HFFc6 (cell line): ENCODE measurements at regions not wholly inside any gene's neighbourhood (a gene's known extent, or its start where the extent isn't known, plus 50 kb on each side); places are given as distances from the start of the nearest gene placed in this dataset.
"Not testable (repeated sequence)": the region's sequence is repeated elsewhere in the genome, so short reads cannot be mapped to it uniquely, and the experiment has no call there.

Experiments
- DNase-seq: peaks from one replicate; pipeline ENCODE4 v3.0.0-alpha.2; 2018
- H3K27ac Mint-ChIP-seq: 2 replicates; pipeline ENCODE4 v1.8.0; 2020; ENCODE audit warnings: mild to moderate bottlenecking, mixed read lengths
- H3K27me3 Mint-ChIP-seq: 2 replicates; pipeline ENCODE4 v1.8.0; 2021; ENCODE audit warnings: mild to moderate bottlenecking, moderate library complexity, mixed read lengths; ENCODE audit not compliant: insufficient read depth
- H3K36me3 Mint-ChIP-seq: 2 replicates; pipeline ENCODE4 v1.8.0; 2021; ENCODE audit warnings: low read depth, mixed read lengths
- H3K4me1 Mint-ChIP-seq: 2 replicates; pipeline ENCODE4 v1.8.0; 2020; ENCODE audit warnings: low read depth, mixed read lengths
- H3K4me3 Mint-ChIP-seq: 2 replicates; pipeline ENCODE4 v1.8.0; 2020; ENCODE audit warnings: mild to moderate bottlenecking, moderate library complexity, mixed read lengths
- H3K9me3 Mint-ChIP-seq: 2 replicates; pipeline ENCODE4 v1.8.0; 2020; ENCODE audit warnings: mild to moderate bottlenecking, mixed read lengths
- TF ChIP-seq, protein P1 (sequence below): fragments of 200-600 bp; sonication (generic); IDR thresholded peaks from 2 replicates; pipeline ENCODE4 v1.5.0; 2021; ENCODE audit warnings: antibody characterized with exemption, mild to moderate bottlenecking

DNA sequence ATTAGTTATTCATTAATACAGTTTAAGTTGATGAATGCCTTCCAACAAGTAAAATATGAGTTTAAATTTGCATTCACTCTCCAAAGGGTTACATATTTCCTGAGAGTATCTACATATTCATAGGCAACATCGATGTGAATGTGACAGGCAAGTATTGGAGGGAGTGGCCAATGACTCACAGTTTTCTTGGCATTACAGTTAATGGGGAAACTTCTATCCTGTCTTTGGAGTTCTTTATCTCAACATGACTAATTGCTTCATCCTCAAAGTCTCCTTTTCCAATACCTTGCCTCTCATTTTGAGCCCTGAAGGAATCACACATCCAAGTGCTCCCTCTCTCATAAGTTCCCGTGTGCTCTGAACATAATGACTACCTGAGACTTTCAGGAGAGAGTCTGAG, 439.7 kb upstream of the FRG2C start:
- no peaks in the 10 kb centered on the region for H3K36me3 Mint-ChIP-seq
- DNase-seq, result no peak
- H3K4me1 Mint-ChIP-seq, result no peaks in the 10 kb centered on the region
- H3K9me3 Mint-ChIP-seq, result no peaks in the 10 kb centered on the region
- TF ChIP-seq, protein P1, sequence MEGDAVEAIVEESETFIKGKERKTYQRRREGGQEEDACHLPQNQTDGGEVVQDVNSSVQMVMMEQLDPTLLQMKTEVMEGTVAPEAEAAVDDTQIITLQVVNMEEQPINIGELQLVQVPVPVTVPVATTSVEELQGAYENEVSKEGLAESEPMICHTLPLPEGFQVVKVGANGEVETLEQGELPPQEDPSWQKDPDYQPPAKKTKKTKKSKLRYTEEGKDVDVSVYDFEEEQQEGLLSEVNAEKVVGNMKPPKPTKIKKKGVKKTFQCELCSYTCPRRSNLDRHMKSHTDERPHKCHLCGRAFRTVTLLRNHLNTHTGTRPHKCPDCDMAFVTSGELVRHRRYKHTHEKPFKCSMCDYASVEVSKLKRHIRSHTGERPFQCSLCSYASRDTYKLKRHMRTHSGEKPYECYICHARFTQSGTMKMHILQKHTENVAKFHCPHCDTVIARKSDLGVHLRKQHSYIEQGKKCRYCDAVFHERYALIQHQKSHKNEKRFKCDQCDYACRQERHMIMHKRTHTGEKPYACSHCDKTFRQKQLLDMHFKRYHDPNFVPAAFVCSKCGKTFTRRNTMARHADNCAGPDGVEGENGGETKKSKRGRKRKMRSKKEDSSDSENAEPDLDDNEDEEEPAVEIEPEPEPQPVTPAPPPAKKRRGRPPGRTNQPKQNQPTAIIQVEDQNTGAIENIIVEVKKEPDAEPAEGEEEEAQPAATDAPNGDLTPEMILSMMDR, result no peak
- H3K27me3 Mint-ChIP-seq, result no peaks in the 10 kb centered on the region; the same call in 1 of the 2 replicates
- no peak overlapping the region for H3K4me3 Mint-ChIP-seq
- no peak overlapping the region for H3K27ac Mint-ChIP-seq

DNA sequence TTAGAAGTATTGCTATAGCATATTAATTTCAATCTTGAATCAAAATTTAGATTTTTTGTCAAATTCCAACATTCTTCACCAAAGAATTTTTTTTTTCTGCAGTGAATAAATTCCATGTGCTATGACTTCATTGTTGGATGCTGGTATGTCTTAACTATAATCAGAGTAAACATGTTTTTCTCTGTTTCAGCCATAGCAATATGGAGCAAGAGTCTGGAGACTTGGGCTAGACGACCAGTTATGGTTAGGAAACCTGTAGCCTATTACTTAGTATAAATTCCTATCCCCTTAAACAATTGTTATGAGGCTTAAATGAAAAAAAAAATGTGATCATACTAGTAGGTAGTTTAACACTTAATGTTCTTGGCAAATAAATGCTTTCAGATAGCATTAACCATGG, 431.9 kb upstream of the FRG2C start:
- DNase-seq, result no peak
- Mint-ChIP-seq H3K27me3 (peaks cover 4% of the 10 kb centered on the region; the same call in 1 of the 2 replicates), H3K9me3 (no peaks in the 10 kb centered on the region), H3K4me1 (0 out of 2 replicates have a peak, but pooled peaks cover 3% of the 10 kb centered on the region), H3K36me3 (no peaks in the 10 kb centered on the region), H3K27ac (no peak overlapping the region), H3K4me3 (no peak overlapping the region)
- TF ChIP-seq, protein P1, result no peak

DNA sequence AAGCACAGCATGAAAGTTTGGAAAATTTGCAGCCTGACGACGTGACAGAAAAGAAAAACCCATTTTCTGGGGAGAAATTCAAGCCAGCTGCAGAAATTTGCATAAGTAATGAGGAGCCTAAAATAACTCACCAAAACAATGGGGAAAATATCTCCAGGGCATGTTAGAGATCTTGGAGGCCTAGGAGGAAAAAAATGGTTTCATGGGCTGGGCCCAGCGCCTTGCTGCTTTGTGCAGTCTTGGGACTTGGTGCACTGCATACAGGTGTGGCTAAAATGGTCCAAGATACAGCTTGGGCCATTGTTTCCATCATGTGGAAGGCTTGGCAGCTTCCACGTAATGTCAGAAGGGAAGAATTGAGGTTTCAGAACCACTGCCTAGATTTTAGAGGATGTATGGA, 428.5 kb upstream of the FRG2C start:
- no peak overlapping the region for H3K4me3 Mint-ChIP-seq
- 0 out of 2 replicates have a peak, but pooled peaks cover 9% of the 10 kb centered on the region for H3K4me1 Mint-ChIP-seq
- no peak for DNase-seq
- no peaks in the 10 kb centered on the region for H3K36me3 Mint-ChIP-seq
- H3K9me3 Mint-ChIP-seq, result no peaks in the 10 kb centered on the region
- TF ChIP-seq, protein P1, result no peak
- H3K27ac Mint-ChIP-seq, result no peak overlapping the region
- H3K27me3 Mint-ChIP-seq, result peaks cover 4% of the 10 kb centered on the region; the same call in 1 of the 2 replicates

DNA sequence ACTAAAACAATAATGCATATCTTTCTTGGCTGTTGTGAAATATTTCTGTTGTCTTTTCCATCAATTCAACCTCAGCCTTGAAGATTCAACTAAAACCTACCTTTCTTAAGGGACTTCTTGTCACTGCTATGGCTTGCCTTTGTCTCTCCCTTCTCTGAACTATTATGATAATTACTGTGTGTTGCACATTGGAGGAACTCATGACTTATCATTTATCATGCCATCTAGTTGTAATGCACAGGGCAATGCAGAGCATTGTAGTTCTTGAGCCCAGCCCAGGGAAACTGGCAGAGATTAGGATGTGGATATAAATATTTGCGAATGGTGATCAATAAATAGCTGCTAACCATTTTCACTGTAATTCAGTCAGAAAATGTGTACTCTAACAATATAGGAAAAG, 427.1 kb upstream of the FRG2C start:
- Mint-ChIP-seq H3K27me3 (peaks cover 5% of the 10 kb centered on the region), H3K4me1 (0 out of 2 replicates have a peak, but pooled peaks cover 9% of the 10 kb centered on the region), H3K27ac (no peak overlapping the region), H3K36me3 (no peaks in the 10 kb centered on the region), H3K9me3 (no peaks in the 10 kb centered on the region), H3K4me3 (no peak overlapping the region)
- TF ChIP-seq, protein P1, result no peak
- no peak for DNase-seq

DNA sequence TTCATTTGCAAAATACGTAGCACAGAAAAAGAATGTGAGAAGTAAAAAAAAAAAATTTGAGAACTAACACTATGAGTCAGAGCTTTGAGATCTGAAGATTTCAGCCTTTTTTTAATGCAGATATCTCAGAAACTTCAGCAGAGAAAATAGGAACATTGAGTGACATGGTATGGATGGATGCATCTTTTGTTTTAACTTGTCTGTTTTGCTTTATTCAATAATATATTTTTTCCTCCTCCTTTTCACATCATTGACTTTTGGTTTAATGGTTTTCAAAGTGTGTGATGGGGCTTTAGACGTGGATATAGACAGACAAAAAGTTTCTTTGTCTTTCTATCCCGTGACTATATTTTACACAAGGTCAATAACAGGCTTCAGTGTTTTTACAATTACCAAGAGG, 426.7 kb upstream of the FRG2C start:
- H3K4me1 Mint-ChIP-seq, result 0 out of 2 replicates have a peak, but pooled peaks cover 9% of the 10 kb centered on the region
- no peak overlapping the region for H3K4me3 Mint-ChIP-seq
- H3K27ac Mint-ChIP-seq, result no peak overlapping the region
- no peak for DNase-seq
- TF ChIP-seq, protein P1, result no peak
- H3K27me3 Mint-ChIP-seq, result peaks cover 5% of the 10 kb centered on the region
- no peaks in the 10 kb centered on the region for H3K36me3 Mint-ChIP-seq
- H3K9me3 Mint-ChIP-seq, result no peaks in the 10 kb centered on the region

DNA sequence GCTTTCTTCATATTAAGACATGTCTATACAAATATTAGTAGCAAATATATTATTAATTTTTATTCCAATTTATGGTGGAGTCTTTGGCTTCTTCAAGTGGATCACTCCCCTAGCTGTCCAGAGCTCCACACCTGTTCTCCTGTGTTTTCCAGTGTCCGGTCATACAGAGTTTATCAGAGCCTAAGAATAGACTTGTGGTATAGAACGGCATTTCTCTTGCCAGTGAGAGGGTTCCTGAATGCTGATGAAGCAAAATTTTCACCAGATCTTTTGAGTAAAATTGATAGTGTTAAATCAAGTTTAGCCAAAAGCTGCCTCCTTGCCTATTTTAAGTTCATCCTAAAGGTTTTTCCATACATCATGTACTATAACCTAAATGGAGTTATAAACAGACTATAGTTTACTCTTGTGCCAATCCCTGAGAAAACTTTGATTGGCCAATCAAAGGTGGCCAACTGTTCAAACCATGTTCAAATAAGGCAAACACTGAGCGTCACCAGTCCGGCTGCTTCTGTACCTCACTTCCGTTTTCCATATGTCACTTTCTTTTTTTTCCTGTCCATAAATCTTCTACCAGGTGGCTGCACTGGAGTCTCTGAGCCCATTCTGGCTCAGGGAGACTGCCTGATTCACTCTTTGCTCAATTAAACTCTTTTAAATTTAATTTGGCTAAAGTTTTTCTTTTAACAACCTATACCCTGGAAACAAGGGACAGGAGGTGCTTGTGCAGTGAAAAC, 422.7 kb upstream of the FRG2C start:
- DNase-seq, H3K9me3 Mint-ChIP-seq, H3K4me1 Mint-ChIP-seq, H3K36me3 Mint-ChIP-seq, H3K27ac Mint-ChIP-seq, H3K27me3 Mint-ChIP-seq, H3K4me3 Mint-ChIP-seq: not testable (repeated sequence)
